NCI-H1105 (cell line): ENCODE measurements at regions not wholly inside any gene's neighbourhood (a gene's known extent, or its start where the extent isn't known, plus 50 kb on each side); places are given as distances from the start of the nearest gene placed in this dataset.
"Not testable (repeated sequence)": the region's sequence is repeated elsewhere in the genome, so short reads cannot be mapped to it uniquely, and the experiment has no call there.

Experiments
- DNase-seq: peaks from one replicate; lab custom pipeline; 2025; lab: John Stamatoyannopoulos, UW

GRCh38 chrX:1852082-1852481, 237.2 kb downstream of the ASMT start:
- DNase-seq = no peak

- no peak for DNase-seq
Measured at GRCh38 chrX:1853447-1853846, 238.6 kb downstream of the ASMT start.

GRCh38 chrX:1853916-1854315, 239.1 kb downstream of the ASMT start:
- DNase-seq = no peak

- DNase-seq = not testable (repeated sequence)
Measured at GRCh38 chrX:1854861-1855260, 240.0 kb downstream of the ASMT start.

- not testable (repeated sequence) for DNase-seq
Measured at GRCh38 chrX:1859266-1859665, 244.4 kb downstream of the ASMT start.

GRCh38 chrX:1860936-1861594, 246.2 kb downstream of the ASMT start:
- DNase-seq = no peak

- DNase-seq = not testable (repeated sequence)
Measured at GRCh38 chrX:1863995-1864394, 249.1 kb downstream of the ASMT start.

- DNase-seq = no peak
Measured at GRCh38 chrX:1870421-1870820, 255.6 kb downstream of the ASMT start.

GRCh38 chrX:1871887-1872286, 257.0 kb downstream of the ASMT start:
- no peak for DNase-seq

- no peak for DNase-seq
Measured at GRCh38 chrX:1873671-1874070, 258.8 kb downstream of the ASMT start.

GRCh38 chrX:1874416-1874815, 259.6 kb downstream of the ASMT start:
- DNase-seq = no peak

GRCh38 chrX:1874899-1875298, 260.0 kb downstream of the ASMT start:
- no peak for DNase-seq

- no peak for DNase-seq
Measured at GRCh38 chrX:1876041-1876440, 261.2 kb downstream of the ASMT start.

GRCh38 chrX:1877780-1878179, 262.9 kb downstream of the ASMT start:
- DNase-seq = no peak

GRCh38 chrX:1880884-1881817, 266.3 kb downstream of the ASMT start:
- not testable (repeated sequence) for DNase-seq

GRCh38 chrX:1883772-1884171, 268.9 kb downstream of the ASMT start:
- DNase-seq = no peak

- DNase-seq = no peak
Measured at GRCh38 chrX:1884446-1884845, 269.6 kb downstream of the ASMT start.

- no peak for DNase-seq
Measured at GRCh38 chrX:1885116-1885515, 270.3 kb downstream of the ASMT start.

GRCh38 chrX:1888305-1888704, 273.4 kb downstream of the ASMT start:
- DNase-seq = not testable (repeated sequence)

- no peak for DNase-seq
Measured at GRCh38 chrX:1894026-1894294, 279.1 kb downstream of the ASMT start.

- no peak for DNase-seq
Measured at GRCh38 chrX:1894740-1895139, 279.9 kb downstream of the ASMT start.

- DNase-seq = no peak
Measured at GRCh38 chrX:1895583-1895982, 280.7 kb downstream of the ASMT start.

GRCh38 chrX:1899841-1900240, 285.0 kb downstream of the ASMT start:
- DNase-seq = no peak

GRCh38 chrX:1902901-1903235, 288.0 kb downstream of the ASMT start:
- DNase-seq = no peak
